ENCODE measurements at regions not wholly inside any gene's neighbourhood (a gene's known extent, or its start where the extent isn't known, plus 50 kb on each side); places are given as distances from the start of the nearest gene placed in this dataset.
"Not testable (repeated sequence)": the region's sequence is repeated elsewhere in the genome, so short reads cannot be mapped to it uniquely, and the experiment has no call there.

- in situ Hi-C loops (cut with HindIII; ENCODE audit: low pct_unique_long_range_greater_than_20kb, low sequenced_read_pairs), result no loop called here
- no peak for DNase-seq (ENCODE audit: low read depth)
These were observed 76.5 kb downstream of the SLC2A10 start for GRCh38 chr20:46785958-46786357.

GRCh38 chr20:46786566-46786965 is 77.1 kb downstream of the SLC2A10 start:
- in situ Hi-C loops (cut with HindIII; ENCODE audit: low pct_unique_long_range_greater_than_20kb, low sequenced_read_pairs), result no loop called here

GRCh38 chr20:46787991-46788762 is 78.7 kb downstream of the SLC2A10 start:
- no peak for DNase-seq (ENCODE audit: low read depth)
- in situ Hi-C loops (cut with HindIII; ENCODE audit: low pct_unique_long_range_greater_than_20kb, low sequenced_read_pairs), result no loop called here

More at GRCh38 chr20:46786566-46786965, 77.1 kb downstream of the SLC2A10 start:
- no peak for DNase-seq (ENCODE audit: low read depth)

- in situ Hi-C loops (cut with HindIII; ENCODE audit: low pct_unique_long_range_greater_than_20kb, low sequenced_read_pairs); DNase-seq (ENCODE audit: low read depth): not testable (repeated sequence)
These were observed 79.3 kb downstream of the SLC2A10 start for GRCh38 chr20:46788763-46789091.

GRCh38 chr20:46789339-46790028 is 80.0 kb downstream of the SLC2A10 start:
- no peak for DNase-seq (ENCODE audit: low read depth)
- in situ Hi-C loops (cut with HindIII; ENCODE audit: low pct_unique_long_range_greater_than_20kb, low sequenced_read_pairs), result no loop called here

GRCh38 chr20:46791722-46792416 is 82.4 kb downstream of the SLC2A10 start:
- no peak for DNase-seq (ENCODE audit: low read depth)
- in situ Hi-C loops (cut with HindIII; ENCODE audit: low pct_unique_long_range_greater_than_20kb, low sequenced_read_pairs), result no loop called here

- in situ Hi-C loops (cut with HindIII; ENCODE audit: low pct_unique_long_range_greater_than_20kb, low sequenced_read_pairs), result no loop called here
- no peak for DNase-seq (ENCODE audit: low read depth)
These were observed 87.8 kb downstream of the SLC2A10 start for GRCh38 chr20:46797206-46797605.

- in situ Hi-C loops (cut with HindIII; ENCODE audit: low pct_unique_long_range_greater_than_20kb, low sequenced_read_pairs), result no loop called here
- DNase-seq (ENCODE audit: low read depth), result no peak
These were observed 89.0 kb downstream of the SLC2A10 start for GRCh38 chr20:46798430-46798829.

- no peak for DNase-seq (ENCODE audit: low read depth)
- in situ Hi-C loops (cut with HindIII; ENCODE audit: low pct_unique_long_range_greater_than_20kb, low sequenced_read_pairs), result no loop called here
These were observed 90.4 kb downstream of the SLC2A10 start for GRCh38 chr20:46799781-46800408.

- DNase-seq (ENCODE audit: low read depth), result no peak
- in situ Hi-C loops (cut with HindIII; ENCODE audit: low pct_unique_long_range_greater_than_20kb, low sequenced_read_pairs), result no loop called here
These were observed 91.0 kb downstream of the SLC2A10 start for GRCh38 chr20:46800409-46800804.

- in situ Hi-C loops (cut with HindIII; ENCODE audit: low pct_unique_long_range_greater_than_20kb, low sequenced_read_pairs), result no loop called here
- no peak for DNase-seq (ENCODE audit: low read depth)
These were observed 91.7 kb downstream of the SLC2A10 start for GRCh38 chr20:46801003-46801702.

GRCh38 chr20:46802722-46803121 is 91.9 kb upstream of the EYA2 start:
- DNase-seq (ENCODE audit: low read depth), result no peak
- in situ Hi-C loops (cut with HindIII; ENCODE audit: low pct_unique_long_range_greater_than_20kb, low sequenced_read_pairs), result no loop called here

- DNase-seq (ENCODE audit: low read depth), result no peak
- in situ Hi-C loops (cut with HindIII; ENCODE audit: low pct_unique_long_range_greater_than_20kb, low sequenced_read_pairs), result no loop called here
These were observed 91.3 kb upstream of the EYA2 start for GRCh38 chr20:46803123-46804020.

GRCh38 chr20:46804126-46804525 is 90.5 kb upstream of the EYA2 start:
- DNase-seq (ENCODE audit: low read depth), result no peak
- in situ Hi-C loops (cut with HindIII; ENCODE audit: low pct_unique_long_range_greater_than_20kb, low sequenced_read_pairs), result no loop called here

GRCh38 chr20:46805836-46806235 is 88.8 kb upstream of the EYA2 start:
- no peak for DNase-seq (ENCODE audit: low read depth)
- in situ Hi-C loops (cut with HindIII; ENCODE audit: low pct_unique_long_range_greater_than_20kb, low sequenced_read_pairs), result no loop called here

- in situ Hi-C loops (cut with HindIII; ENCODE audit: low pct_unique_long_range_greater_than_20kb, low sequenced_read_pairs), result no loop called here
- no peak for DNase-seq (ENCODE audit: low read depth)
These were observed 86.6 kb upstream of the EYA2 start for GRCh38 chr20:46807998-46808397.

- in situ Hi-C loops (cut with HindIII; ENCODE audit: low pct_unique_long_range_greater_than_20kb, low sequenced_read_pairs), result no loop called here
- DNase-seq (ENCODE audit: low read depth), result no peak
These were observed 86.1 kb upstream of the EYA2 start for GRCh38 chr20:46808565-46808964.

Data from Caki2 (cell line).